Neuronal stem cell (in vitro differentiated cells): ENCODE measurements at regions not wholly inside any gene's neighbourhood (a gene's known extent, or its start where the extent isn't known, plus 50 kb on each side); places are given as distances from the start of the nearest gene placed in this dataset.

Experiments
- DNase-seq: peaks from one replicate; pipeline ENCODE4 v3.0.0-alpha.2; 2013; ENCODE audit warnings: low spot score
- H2AFZ ChIP-seq: one replicate; pipeline ENCODE4 v1.6.1; 2013; ENCODE audit warnings: mild to moderate bottlenecking, low read length, inconsistent platforms
- H2AK5ac ChIP-seq: 2 replicates; pipeline ENCODE4 v1.6.1; 2013; ENCODE audit warnings: low read depth, mild to moderate bottlenecking, inconsistent platforms, low read length, moderate library complexity, mixed read lengths
- H2BK120ac ChIP-seq: 2 replicates; pipeline ENCODE4 v1.6.1; 2013; ENCODE audit warnings: low read depth, mild to moderate bottlenecking, inconsistent platforms, low read length, moderate library complexity, mixed read lengths
- H2BK12ac ChIP-seq: one replicate; pipeline ENCODE4 v1.6.1; 2013; ENCODE audit warnings: low read length, inconsistent platforms
- H2BK15ac ChIP-seq: 2 replicates; pipeline ENCODE4 v1.6.1; 2013; ENCODE audit warnings: mild to moderate bottlenecking, low read length, inconsistent platforms, mixed read lengths
- H2BK5ac ChIP-seq: one replicate; pipeline ENCODE4 v1.6.1; 2013; ENCODE audit warnings: inconsistent platforms, mild to moderate bottlenecking, low read length, moderate library complexity
- H3K14ac ChIP-seq: one replicate; pipeline ENCODE4 v1.6.1; 2013; ENCODE audit warnings: low read length, inconsistent platforms
- H3K18ac ChIP-seq: 2 replicates; pipeline ENCODE4 v1.6.1; 2013; ENCODE audit warnings: low read length, inconsistent platforms
- H3K23ac ChIP-seq: 2 replicates; pipeline ENCODE4 v1.6.1; 2013; ENCODE audit warnings: low read depth, mild to moderate bottlenecking, mixed read lengths, low read length, inconsistent platforms; ENCODE audit not compliant: poor library complexity
- H3K27ac ChIP-seq: replicated peaks from 3 replicates; pipeline ENCODE4 v1.5.1; 2013; ENCODE audit warnings: low read length, inconsistent platforms
- H3K27me3 ChIP-seq, 3 experiments: 2 replicates each; pipeline ENCODE4 v1.6.1; 2013; ENCODE audit warnings: low read length in 3 of 3, mild to moderate bottlenecking in 2 of 3, inconsistent platforms in 1 of 3, low read depth in 1 of 3, mixed read lengths in 1 of 3, moderate library complexity in 1 of 3; ENCODE audit not compliant: control insufficient read depth in 3 of 3, insufficient read depth in 3 of 3
- H3K36me3 ChIP-seq, 2 donors: replicated peaks in 1 of 2; 2 replicates each; pipeline ENCODE4 v1.6.1; 2013; ENCODE audit warnings: low read length in 2 of 2; ENCODE audit not compliant: control insufficient read depth in 2 of 2, insufficient read depth in 2 of 2
- H3K4ac ChIP-seq: 2 replicates; pipeline ENCODE4 v1.6.1; 2013; ENCODE audit warnings: inconsistent platforms, mild to moderate bottlenecking, low read length, moderate library complexity
- H3K4me1 ChIP-seq, 2 donors: 1 replicate in 1 of 2; 2 replicates in 1 of 2; pipeline ENCODE4 v1.6.1; 2013; ENCODE audit warnings: low read length in 2 of 2, low read depth in 1 of 2; ENCODE audit not compliant: control insufficient read depth in 2 of 2, insufficient read depth in 1 of 2
- H3K4me2 ChIP-seq: one replicate; pipeline ENCODE4 v1.6.1; 2013; ENCODE audit warnings: mild to moderate bottlenecking, low read length, inconsistent platforms; ENCODE audit not compliant: insufficient read depth, poor library complexity, severe bottlenecking
- H3K4me3 ChIP-seq, 2 donors: 2 replicates each; pipeline ENCODE4 v1.5.1; 2013; ENCODE audit warnings: low read length in 2 of 2, mild to moderate bottlenecking in 2 of 2, inconsistent platforms in 1 of 2, moderate library complexity in 1 of 2
- H3K79me1 ChIP-seq: one replicate; pipeline ENCODE4 v1.6.1; 2013; ENCODE audit warnings: low read depth, mild to moderate bottlenecking, inconsistent platforms, low read length, moderate library complexity
- H3K9ac ChIP-seq: one replicate; pipeline ENCODE4 v1.6.1; 2013; ENCODE audit warnings: mild to moderate bottlenecking, low read depth, low read length, inconsistent platforms; ENCODE audit not compliant: poor library complexity
- H3K9me3 ChIP-seq, 2 donors: replicated peaks in 1 of 2; 2 replicates each; pipeline versions ENCODE3 to v1.6.1; 2013; ENCODE audit warnings: low read length in 2 of 2, mild to moderate bottlenecking in 2 of 2, inconsistent platforms in 1 of 2, low read depth in 1 of 2, mixed read lengths in 1 of 2, moderate library complexity in 1 of 2; ENCODE audit not compliant: control insufficient read depth in 2 of 2, insufficient read depth in 1 of 2
- H4K8ac ChIP-seq: one replicate; pipeline ENCODE4 v1.6.1; 2013; ENCODE audit warnings: low read depth, mild to moderate bottlenecking, inconsistent platforms, low read length, moderate library complexity
- H4K91ac ChIP-seq: one replicate; pipeline ENCODE4 v1.6.1; 2013; ENCODE audit warnings: low read length, low read depth, mild to moderate bottlenecking, inconsistent platforms; ENCODE audit not compliant: poor library complexity
- WGBS, 2 donors: extraction: QIAGEN DNeasy Blood & Tissue Kit; methylation state at CpG; one replicate each; pipeline ENCODE4 v1.1.7; 2013; ENCODE audit warnings: missing lambda C conversion rate in 2 of 2, mixed read lengths in 1 of 2; ENCODE audit not compliant: insufficient read length in 2 of 2, insufficient replicate concordance in 1 of 2; ENCODE audit errors: extremely low coverage in 2 of 2; 5-methylcytosine and 5-hydroxymethylcytosine counted together

GRCh38 chr13:65560936-65561335 is 1669.2 kb downstream of the PCDH9 start:
- no CpG with 5 or more reads among the region's 1 CpG for WGBS, 2 donors
- no peak overlapping the region for H2AK5ac ChIP-seq

GRCh38 chr13:65555962-65556361 is 1674.2 kb downstream of the PCDH9 start:
- no peak for DNase-seq
- no peak overlapping the region for H4K8ac ChIP-seq
- H2AFZ ChIP-seq, result no peak overlapping the region
- H3K4me2 ChIP-seq, result no peak overlapping the region
- no peak overlapping the region for H3K4me3 ChIP-seq
- no peaks in the 10 kb centered on the region for H3K79me1 ChIP-seq
- H3K9me3 ChIP-seq, result peaks cover 0 to 2% of the 10 kb centered on the region in 2 donors
- no peak overlapping the region for H3K14ac ChIP-seq
- H3K9ac ChIP-seq, result no peak overlapping the region
- no peak overlapping the region for H3K4ac ChIP-seq
- H3K23ac ChIP-seq, result no peak overlapping the region
- no CpG with 5 or more reads among the region's 2 CpGs for WGBS, 2 donors
- no peak overlapping the region for H2BK5ac ChIP-seq
- no peaks in the 10 kb centered on the region for H3K36me3 ChIP-seq
- H2BK12ac ChIP-seq, result no peak overlapping the region
- no peak overlapping the region for H2BK120ac ChIP-seq
- no peak overlapping the region for H3K27ac ChIP-seq
- H2BK15ac ChIP-seq, result no peak overlapping the region
- H2AK5ac ChIP-seq, result no peak overlapping the region
- H3K27me3 ChIP-seq, result no peaks in the 10 kb centered on the region
- peaks cover 0 to 4% of the 10 kb centered on the region in 2 donors for H3K4me1 ChIP-seq
- H4K91ac ChIP-seq, result no peak overlapping the region
- H3K18ac ChIP-seq, result no peak overlapping the region

More at GRCh38 chr13:65560936-65561335, 1669.2 kb downstream of the PCDH9 start:
- Histone ChIP-seq H2AFZ (no peak overlapping the region), H3K79me1 (no peaks in the 10 kb centered on the region), H3K14ac (no peak overlapping the region), H3K4me3 (no peak overlapping the region), H3K9me3 (no peaks in the 10 kb centered on the region), H3K4me2 (no peak overlapping the region), H3K23ac (no peak overlapping the region), H3K27ac (no peak overlapping the region), H2BK12ac (no peak overlapping the region), H3K36me3 (no peaks in the 10 kb centered on the region), H3K4ac (no peak overlapping the region), H4K91ac (no peak overlapping the region), H3K4me1 (no peaks in the 10 kb centered on the region), H2BK5ac (no peak overlapping the region), H2BK120ac (no peak overlapping the region), H3K9ac (no peak overlapping the region), H3K18ac (no peak overlapping the region), H4K8ac (no peak overlapping the region), H3K27me3 (no peaks in the 10 kb centered on the region), H2BK15ac (no peak overlapping the region)
- no peak for DNase-seq

- no peak overlapping the region for H4K91ac ChIP-seq
- no peak overlapping the region for H3K23ac ChIP-seq
- H2BK120ac ChIP-seq, result no peak overlapping the region
- H4K8ac ChIP-seq, result peak overlapping the region; percentile 68
- peak overlapping the region; percentile 40 for H2AFZ ChIP-seq
- H3K18ac ChIP-seq, result peak overlapping the region; percentile 11
- WGBS, 2 donors, result no CpG with 5 or more reads among the region's 5 CpGs
- no peak overlapping the region for H2BK12ac ChIP-seq
- H2BK15ac ChIP-seq, result no peak overlapping the region
- H3K4ac ChIP-seq, result no peak overlapping the region
- peaks cover 0 to 4% of the 10 kb centered on the region in 2 donors for H3K4me1 ChIP-seq
- peaks cover 0 to 2% of the 10 kb centered on the region in 2 donors for H3K9me3 ChIP-seq
- peak overlapping the region; percentile 63 for H3K9ac ChIP-seq
- H2BK5ac ChIP-seq, result peak overlapping the region; percentile 69
- no peak overlapping the region for H3K4me3 ChIP-seq
- no peak overlapping the region for H3K14ac ChIP-seq
- DNase-seq, result no peak
- no peak overlapping the region for H3K27ac ChIP-seq
- H3K36me3 ChIP-seq, result no peaks in the 10 kb centered on the region
- H3K27me3 ChIP-seq, result no peaks in the 10 kb centered on the region
- no peak overlapping the region for H3K4me2 ChIP-seq
- no peaks in the 10 kb centered on the region for H3K79me1 ChIP-seq
- H2AK5ac ChIP-seq, result no peak overlapping the region
These were observed 1676.9 kb downstream of the PCDH9 start for GRCh38 chr13:65553096-65553727.

- Histone ChIP-seq H4K8ac (no peak overlapping the region), H3K4ac (no peak overlapping the region), H3K4me2 (no peak overlapping the region), H2BK12ac (no peak overlapping the region), H2AFZ (no peak overlapping the region), H4K91ac (no peak overlapping the region), H3K4me3 (no peak overlapping the region), H3K27me3 (no peaks in the 10 kb centered on the region), H3K18ac (no peak overlapping the region), H3K14ac (no peak overlapping the region), H3K4me1 (peaks cover 0 to 4% of the 10 kb centered on the region in 2 donors), H2AK5ac (no peak overlapping the region), H2BK15ac (no peak overlapping the region), H3K27ac (no peak overlapping the region), H2BK5ac (no peak overlapping the region), H3K9me3 (peaks cover 0 to 2% of the 10 kb centered on the region in 2 donors), H3K9ac (no peak overlapping the region), H3K79me1 (no peaks in the 10 kb centered on the region), H3K23ac (no peak overlapping the region), H2BK120ac (no peak overlapping the region), H3K36me3 (no peaks in the 10 kb centered on the region)
- no peak for DNase-seq
These were observed 1678.9 kb downstream of the PCDH9 start for GRCh38 chr13:65551208-65551607.
